Caco-2 (cell line): ENCODE measurements at regions not wholly inside any gene's neighbourhood (a gene's known extent, or its start where the extent isn't known, plus 50 kb on each side); places are given as distances from the start of the nearest gene placed in this dataset.

Experiments used
- BruUV-seq: library from RNA; stranded (reverse); fragments of 400-500 nt; replicated peaks from 2 replicates; lab custom pipeline; 2021; lab: Mats Ljungman, UMichigan
- CTCF ChIA-PET: fragments of 300-600 bp; sonication (Branson Sonifier 250); formaldehyde crosslinking; loops from one replicate; lab custom pipeline; 2022; ENCODE audit warnings: antibody characterized with exemption; lab: Charles Lee
- POLR2A ChIA-PET: fragments of 300-600 bp; sonication (Branson Sonifier 250); formaldehyde crosslinking; loops from one replicate; lab custom pipeline; 2022; ENCODE audit warnings: antibody characterized with exemption; lab: Charles Lee
- DNase-seq, 2 experiments: peaks; one replicate each; pipeline versions ENCODE4 v3.0.0 to v3.0.0-alpha.2; 2020 to 2022
- H3K27me3 ChIP-seq: replicated peaks from 2 replicates; pipeline ENCODE4 v1.6.0; 2011; ENCODE audit warnings: low read length; ENCODE audit not compliant: control insufficient read depth, insufficient read depth
- H3K36me3 ChIP-seq: 2 replicates; pipeline ENCODE4 v1.5.1; 2011; ENCODE audit warnings: low read length; ENCODE audit not compliant: control insufficient read depth, insufficient read depth
- H3K4me1 ChIP-seq: fragments of 250-450 bp; sonication (Bioruptor Pico); 2 replicates; pipeline ENCODE4 v1.5.1; 2020; ENCODE audit warnings: mild to moderate bottlenecking
- H3K4me3 ChIP-seq: 2 replicates; pipeline ENCODE4 v1.5.1; 2011; ENCODE audit warnings: low read depth, mild to moderate bottlenecking, control low read depth, low read length
- H3K9me3 ChIP-seq: fragments of 250-450 bp; sonication (Bioruptor Pico); 2 replicates; pipeline ENCODE4 v1.5.1; 2020; ENCODE audit warnings: mild to moderate bottlenecking, moderate library complexity
- H3K27ac Mint-ChIP-seq: one replicate; pipeline ENCODE4 v1.8.0; 2022; ENCODE audit warnings: mixed read lengths; ENCODE audit not compliant: unreplicated experiment
- H3K27me3 Mint-ChIP-seq: one replicate; pipeline ENCODE4 v1.8.0; 2022; ENCODE audit warnings: mixed read lengths; ENCODE audit not compliant: insufficient read depth, unreplicated experiment
- H3K36me3 Mint-ChIP-seq: one replicate; pipeline ENCODE4 v1.8.0; 2022; ENCODE audit warnings: mild to moderate bottlenecking, mixed read lengths; ENCODE audit not compliant: insufficient read depth, unreplicated experiment
- H3K4me1 Mint-ChIP-seq: one replicate; pipeline ENCODE4 v1.8.0; 2022; ENCODE audit warnings: low read depth, mixed read lengths; ENCODE audit not compliant: unreplicated experiment
- H3K4me3 Mint-ChIP-seq: one replicate; pipeline ENCODE4 v1.8.0; 2022; ENCODE audit warnings: mild to moderate bottlenecking, moderate library complexity, mixed read lengths; ENCODE audit not compliant: unreplicated experiment
- H3K9me3 Mint-ChIP-seq: one replicate; pipeline ENCODE4 v1.8.0; 2022; ENCODE audit warnings: mixed read lengths; ENCODE audit not compliant: unreplicated experiment
- CTCF ChIP-seq, 2 experiments: fragments of 200-600 bp in 1 of 2; IDR thresholded peaks; 1 replicate in 1 of 2; 2 replicates in 1 of 2; pipeline versions ENCODE4 v1.5.1 to v1.8.0; 2011 to 2022; ENCODE audit warnings: antibody characterized with exemption in 1 of 2, control low read depth in 1 of 2, inconsistent platforms in 1 of 2, low read depth in 1 of 2, low read length in 1 of 2, mild to moderate bottlenecking in 1 of 2, moderate library complexity in 1 of 2; ENCODE audit not compliant: insufficient read depth in 1 of 2, severe bottlenecking in 1 of 2, unreplicated experiment in 1 of 2
- intact Hi-C: fragments of 100-400 bp; cut with micrococcal nuclease; formaldehyde crosslinking; loops from one replicate; pipeline ENCODE4 v1.10.0; 2022; ENCODE audit not compliant: unreplicated experiment

- intact Hi-C loops: no loop called here
- Histone ChIP-seq H3K36me3 (no peaks in the 10 kb centered on the region), H3K9me3 (no peaks in the 10 kb centered on the region), H3K4me1 (no peaks in the 10 kb centered on the region), H3K4me3 (no peak overlapping the region), H3K27me3 (no peaks in the 10 kb centered on the region)
- H3K27me3 Mint-ChIP-seq: no peaks in the 10 kb centered on the region
- no peak for TF ChIP-seq CTCF (IDR thresholded peaks at IDR 0.05; ENCODE audit: insufficient read depth in 1 of 2, low read depth in 1 of 2, low read length in 1 of 2, severe bottlenecking in 1 of 2, unreplicated experiment in 1 of 2)
- H3K36me3 Mint-ChIP-seq: no peaks in the 10 kb centered on the region
- ChIA-PET CTCF (no interaction called here), POLR2A (no interaction called here)
- no peak overlapping the region for H3K27ac Mint-ChIP-seq
- no peak overlapping the region for H3K4me3 Mint-ChIP-seq
- BruUV-seq: no TSS peak
- H3K4me1 Mint-ChIP-seq: no peaks in the 10 kb centered on the region
- no peaks in the 10 kb centered on the region for H3K9me3 Mint-ChIP-seq
- DNase-seq: no peak
Observed at GRCh38 chr1:55775007-55775406, 559.8 kb upstream of the USP24 start.

GRCh38 chr1:55774446-55774845, 559.3 kb upstream of the USP24 start:
- Mint-ChIP-seq H3K27ac (no peak overlapping the region), H3K4me1 (no peaks in the 10 kb centered on the region), H3K27me3 (no peaks in the 10 kb centered on the region), H3K36me3 (no peaks in the 10 kb centered on the region), H3K4me3 (no peak overlapping the region), H3K9me3 (no peaks in the 10 kb centered on the region)
- intact Hi-C loops: no loop called here
- no peak for DNase-seq
- H3K4me1 ChIP-seq: no peaks in the 10 kb centered on the region
- no TSS peak for BruUV-seq
- H3K27me3 ChIP-seq: no peaks in the 10 kb centered on the region
- no peaks in the 10 kb centered on the region for H3K36me3 ChIP-seq
- H3K4me3 ChIP-seq: no peak overlapping the region
- POLR2A ChIA-PET: no interaction called here
- TF ChIP-seq CTCF (IDR thresholded peaks at IDR 0.05; ENCODE audit: insufficient read depth in 1 of 2, low read depth in 1 of 2, low read length in 1 of 2, severe bottlenecking in 1 of 2, unreplicated experiment in 1 of 2): no peak
- no peaks in the 10 kb centered on the region for H3K9me3 ChIP-seq
- CTCF ChIA-PET: no interaction called here

- CTCF ChIA-PET: no interaction called here
- H3K27ac Mint-ChIP-seq: no peak overlapping the region
- POLR2A ChIA-PET: no interaction called here
- Histone ChIP-seq H3K27me3 (no peaks in the 10 kb centered on the region), H3K4me3 (no peak overlapping the region), H3K9me3 (no peaks in the 10 kb centered on the region), H3K4me1 (no peaks in the 10 kb centered on the region), H3K36me3 (no peaks in the 10 kb centered on the region)
- intact Hi-C loops: no loop called here
- H3K4me1 Mint-ChIP-seq: no peaks in the 10 kb centered on the region
- DNase-seq: no peak
- BruUV-seq: no TSS peak
- H3K4me3 Mint-ChIP-seq: no peak overlapping the region
- no peak for TF ChIP-seq CTCF (IDR thresholded peaks at IDR 0.05; ENCODE audit: insufficient read depth in 1 of 2, low read depth in 1 of 2, low read length in 1 of 2, severe bottlenecking in 1 of 2, unreplicated experiment in 1 of 2)
- no peaks in the 10 kb centered on the region for H3K9me3 Mint-ChIP-seq
- no peaks in the 10 kb centered on the region for H3K27me3 Mint-ChIP-seq
- no peaks in the 10 kb centered on the region for H3K36me3 Mint-ChIP-seq
Observed at GRCh38 chr1:55773211-55773940, 558.2 kb upstream of the USP24 start.
